Activated T-helper 9 cell treated with anti-CD3 and anti-CD28 coated beads, Interleukin-2, amount 50 U/mL, for 16 hours (primary cell): ENCODE measurements at regions not wholly inside any gene's neighbourhood (a gene's known extent, or its start where the extent isn't known, plus 50 kb on each side); places are given as distances from the start of the nearest gene placed in this dataset.
"Not testable (repeated sequence)": the region's sequence is repeated elsewhere in the genome, so short reads cannot be mapped to it uniquely, and the experiment has no call there.

Source experiments
- DNase-seq: peaks from one replicate; pipeline ENCODE4 v3.0.0-alpha.2; 2020; ENCODE audit warnings: low read depth

- DNase-seq: no peak
Measured at GRCh38 chr1:30148676-30149075, 574.7 kb downstream of the MATN1 start.

DNA sequence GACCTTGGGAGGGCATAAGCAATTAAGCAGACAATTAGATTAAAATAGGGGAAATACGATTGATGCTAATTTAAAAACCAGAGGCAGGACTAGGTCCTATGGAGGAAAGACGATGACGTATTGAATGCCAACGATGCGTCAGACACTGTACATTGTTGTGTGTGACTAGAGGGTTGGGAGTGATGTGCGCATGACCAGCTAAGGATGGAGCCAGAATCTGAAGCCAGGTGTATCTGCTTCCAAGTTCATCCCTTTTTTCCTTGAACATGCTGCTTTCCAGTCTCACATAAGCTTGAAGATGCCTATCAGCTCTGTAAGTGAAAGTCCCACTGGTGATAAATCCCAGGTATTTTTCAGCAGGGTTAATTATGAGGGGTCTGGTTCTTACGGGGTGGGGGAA is 576.2 kb downstream of the MATN1 start:
- DNase-seq: no peak

- DNase-seq: no peak
Measured at GRCh38 chr1:30146448-30146847, 576.9 kb downstream of the MATN1 start.

GRCh38 chr1:30145723-30146303 is 577.6 kb downstream of the MATN1 start:
- DNase-seq: no peak

DNA sequence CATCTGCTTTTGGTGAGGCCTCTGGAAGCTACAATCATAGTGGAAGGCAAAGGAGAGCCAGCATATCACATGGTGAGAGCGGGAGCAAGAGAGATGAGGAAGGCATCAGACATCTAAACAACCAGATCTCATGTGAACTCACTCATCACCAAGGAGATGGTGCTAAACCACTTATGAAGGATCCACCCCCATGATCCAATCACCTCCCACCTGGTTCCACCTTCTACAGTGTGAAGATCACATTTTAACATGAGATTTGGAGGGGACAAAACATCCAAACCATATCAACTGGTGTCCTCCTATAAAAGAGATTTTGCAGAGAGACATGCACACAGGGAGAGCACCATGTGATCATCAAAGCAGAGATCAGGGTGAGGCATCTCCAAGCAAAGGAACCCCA is 578.6 kb downstream of the MATN1 start:
- no peak for DNase-seq

- no peak for DNase-seq
Measured at GRCh38 chr1:30143517-30143916, 579.9 kb downstream of the MATN1 start.

DNA sequence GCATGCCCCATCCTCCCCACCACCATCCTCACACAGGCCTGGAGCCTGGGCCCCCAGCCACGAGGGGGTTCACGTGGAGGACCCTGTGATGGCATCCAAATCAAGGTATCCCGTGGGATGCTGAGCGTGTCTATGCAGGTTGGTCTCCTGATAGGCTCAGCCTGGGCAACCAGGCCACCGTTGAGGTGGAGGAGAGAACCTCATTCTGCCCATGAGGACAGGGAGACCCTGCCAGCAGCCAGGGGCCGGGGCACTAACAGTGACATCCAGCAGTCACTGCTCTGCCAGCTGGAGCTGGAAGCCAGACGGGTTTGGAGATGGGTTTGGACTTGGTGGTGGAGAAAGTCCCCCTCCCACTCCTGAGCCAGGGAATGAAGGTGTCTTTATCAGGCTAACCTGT is 582.8 kb downstream of the MATN1 start:
- no peak for DNase-seq

- DNase-seq: no peak
Measured at GRCh38 chr1:30138891-30139290, 584.5 kb downstream of the MATN1 start.

- DNase-seq: no peak
Measured at GRCh38 chr1:30137001-30137400, 586.4 kb downstream of the MATN1 start.

DNA sequence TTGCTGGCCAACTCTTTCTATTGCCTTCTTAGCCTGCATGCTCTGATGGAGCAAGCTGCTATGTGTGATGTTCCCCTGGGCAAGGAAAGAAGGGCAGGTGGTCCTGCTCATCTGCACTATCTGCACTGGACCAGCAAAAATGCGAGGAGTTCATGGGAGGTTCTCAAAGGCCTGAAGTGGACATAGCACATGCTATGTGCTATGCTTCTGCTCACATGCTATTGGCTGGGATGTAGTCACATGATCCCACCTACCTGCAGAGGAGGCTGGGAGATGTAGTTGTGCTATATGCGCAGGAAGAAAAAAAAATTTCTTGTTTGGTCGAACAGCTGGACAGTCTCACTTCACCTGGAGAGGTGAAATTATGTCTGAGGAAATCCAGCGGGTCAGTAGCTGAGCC is 587.7 kb downstream of the MATN1 start:
- no peak for DNase-seq

- DNase-seq: no peak
Measured at GRCh38 chr1:30134466-30135217, 588.7 kb downstream of the MATN1 start.

DNA sequence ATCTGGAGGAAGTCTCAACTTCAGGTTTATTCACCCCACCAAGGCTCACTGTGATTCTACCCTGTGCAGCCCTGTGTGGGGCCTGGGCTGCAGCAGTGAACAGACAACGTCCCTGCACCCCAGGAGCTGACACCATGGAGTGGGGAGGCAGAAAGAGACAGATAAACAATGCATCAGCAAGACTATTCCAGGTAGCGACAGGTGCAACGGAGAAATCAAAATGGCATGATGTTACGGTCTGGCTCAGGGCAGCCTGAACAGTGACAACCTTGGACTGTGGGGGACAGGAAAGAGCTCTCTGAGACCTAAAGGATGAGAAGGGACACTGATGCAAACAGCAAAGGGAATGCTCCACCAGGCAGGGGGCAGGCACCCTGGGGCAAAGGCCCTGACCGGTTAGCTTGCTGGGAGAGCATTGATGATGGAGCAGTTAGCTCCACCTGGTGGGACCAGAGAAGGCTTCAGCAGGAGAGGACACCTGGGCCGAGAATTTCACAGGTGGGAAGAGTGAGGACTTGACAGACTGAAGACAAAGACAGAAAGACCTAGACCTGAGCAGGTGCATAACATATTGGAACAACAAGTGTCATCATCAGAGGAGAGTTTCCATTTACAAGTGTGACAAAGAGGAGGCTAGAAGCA is 589.9 kb downstream of the MATN1 start:
- DNase-seq: no peak

DNA sequence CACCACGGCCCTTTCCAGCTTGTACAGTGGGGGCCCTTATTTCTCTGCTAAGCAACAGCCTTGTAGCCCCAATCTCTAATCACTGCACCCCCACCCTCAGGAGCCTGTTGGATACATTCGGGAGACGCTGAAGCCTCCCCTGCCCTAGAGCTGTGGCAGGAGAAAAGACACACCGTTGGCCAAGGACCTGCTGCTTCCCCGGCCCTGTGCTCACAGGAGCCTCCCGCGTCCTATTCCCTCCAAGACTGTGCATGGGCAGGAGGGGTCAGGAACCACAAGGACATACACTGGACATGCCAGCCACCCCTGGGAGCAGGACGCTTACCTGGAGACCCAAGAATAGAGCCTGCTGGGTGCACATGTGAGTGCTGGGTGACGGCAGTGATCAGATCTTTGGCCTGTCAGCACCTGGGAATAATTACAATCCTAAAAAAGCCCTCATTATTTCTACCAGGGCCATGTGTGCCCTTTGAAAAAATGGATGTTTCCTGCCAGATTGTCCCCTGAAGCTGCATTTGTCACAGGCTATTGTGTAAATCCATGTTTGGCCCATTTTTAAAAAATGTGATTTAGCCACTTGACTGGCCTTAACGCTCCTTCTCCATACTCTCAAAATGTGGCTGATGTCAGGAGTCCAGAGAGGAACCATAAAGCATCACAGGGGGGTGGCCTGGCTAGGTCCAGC is 590.6 kb downstream of the MATN1 start:
- DNase-seq: no peak

DNA sequence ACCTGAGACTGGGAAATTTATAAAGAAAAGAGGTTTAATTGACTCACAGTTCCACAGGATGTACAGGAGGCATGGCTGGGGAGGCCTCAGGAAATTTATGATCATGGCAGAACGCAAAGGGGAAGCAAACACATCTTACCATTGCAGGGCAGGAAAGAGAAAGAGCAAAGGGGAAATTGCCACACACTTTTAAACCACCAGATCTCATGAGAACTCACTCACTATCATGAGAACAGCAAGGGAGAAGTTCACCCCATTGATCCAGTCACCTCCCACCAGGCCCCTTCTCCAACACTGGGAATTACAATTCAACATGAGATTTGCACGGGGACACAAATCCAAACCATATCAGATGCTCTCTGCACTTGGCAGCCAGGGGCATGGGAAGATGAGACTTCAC is 592.8 kb downstream of the MATN1 start:
- not testable (repeated sequence) for DNase-seq

- DNase-seq: no peak
Measured at GRCh38 chr1:30130099-30130498, 593.3 kb downstream of the MATN1 start.

- no peak for DNase-seq
Measured at GRCh38 chr1:30129421-30130055, 593.8 kb downstream of the MATN1 start.

- DNase-seq: no peak
Measured at GRCh38 chr1:30129001-30129408, 594.4 kb downstream of the MATN1 start.

DNA sequence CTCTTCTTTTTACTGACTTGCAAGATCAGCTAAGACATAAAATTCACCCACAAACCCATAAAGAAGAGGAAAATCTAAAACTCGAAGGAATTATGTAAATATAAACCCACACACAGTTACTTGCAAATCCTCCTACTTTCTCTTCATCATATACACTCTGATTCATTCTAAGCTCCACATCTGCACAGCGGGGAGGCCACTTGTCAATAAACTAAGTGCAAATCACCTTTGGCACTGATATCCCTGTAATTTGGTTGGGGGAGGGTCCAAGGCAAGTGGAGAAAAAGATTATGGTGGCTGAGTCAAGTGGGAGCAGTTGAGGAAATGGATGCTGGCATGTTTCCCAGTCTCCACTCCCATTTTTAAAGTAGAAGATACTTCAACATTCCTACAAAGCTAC is 596.5 kb downstream of the MATN1 start:
- DNase-seq: no peak

- DNase-seq: no peak
Measured at GRCh38 chr1:30125821-30126170, 597.6 kb downstream of the MATN1 start.

GRCh38 chr1:30125021-30125820 is 598.2 kb downstream of the MATN1 start:
- DNase-seq: no peak

DNA sequence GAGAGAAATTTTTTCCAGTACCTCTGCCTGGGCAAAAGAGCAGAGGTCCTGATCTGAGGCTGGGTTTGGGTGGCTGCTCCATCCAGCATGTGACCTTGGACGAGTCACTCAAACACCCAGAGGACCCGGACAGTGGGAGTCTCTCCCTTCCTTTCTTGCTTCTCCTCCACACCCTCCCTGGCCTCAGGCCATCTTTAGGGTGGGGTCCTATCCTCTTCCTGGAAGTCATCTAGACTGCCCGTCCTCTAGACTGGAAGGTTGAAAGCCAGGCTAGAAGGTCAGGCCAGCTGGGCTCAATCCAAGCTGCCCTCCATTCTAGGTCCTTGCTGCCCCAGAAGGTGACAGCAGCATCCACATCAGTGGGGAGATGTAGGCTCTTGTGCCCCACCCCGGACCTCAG is 599.5 kb downstream of the MATN1 start:
- DNase-seq: no peak

DNA sequence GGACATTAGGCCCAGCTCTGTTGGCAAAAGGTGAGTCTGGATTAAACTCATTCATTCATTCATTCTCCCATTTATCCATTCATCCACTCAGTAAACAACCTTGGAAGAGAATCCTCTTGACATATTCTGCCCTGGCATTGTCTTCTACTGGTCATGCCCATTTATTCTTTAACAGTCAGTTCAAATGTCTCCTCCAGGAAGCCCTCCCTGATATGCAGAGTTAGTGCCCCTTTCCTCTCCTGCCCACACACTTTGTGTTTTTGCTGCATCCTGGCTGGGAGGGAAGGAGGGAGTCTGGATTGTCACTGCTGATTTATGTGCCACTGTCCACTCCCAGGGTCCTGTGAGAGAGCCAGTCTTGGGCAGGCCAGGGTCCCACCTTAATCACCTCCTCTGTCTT is 600.3 kb downstream of the MATN1 start:
- DNase-seq: no peak
